NCI-H460 (cell line): ENCODE measurements at regions not wholly inside any gene's neighbourhood (a gene's known extent, or its start where the extent isn't known, plus 50 kb on each side); places are given as distances from the start of the nearest gene placed in this dataset.
"Not testable (repeated sequence)": the region's sequence is repeated elsewhere in the genome, so short reads cannot be mapped to it uniquely, and the experiment has no call there.

Experiments used
- DNase-seq: peaks from one replicate; pipeline ENCODE4 v3.0.0-alpha.2; 2016; ENCODE audit warnings: low read depth; ENCODE audit errors: extremely low read depth

DNA sequence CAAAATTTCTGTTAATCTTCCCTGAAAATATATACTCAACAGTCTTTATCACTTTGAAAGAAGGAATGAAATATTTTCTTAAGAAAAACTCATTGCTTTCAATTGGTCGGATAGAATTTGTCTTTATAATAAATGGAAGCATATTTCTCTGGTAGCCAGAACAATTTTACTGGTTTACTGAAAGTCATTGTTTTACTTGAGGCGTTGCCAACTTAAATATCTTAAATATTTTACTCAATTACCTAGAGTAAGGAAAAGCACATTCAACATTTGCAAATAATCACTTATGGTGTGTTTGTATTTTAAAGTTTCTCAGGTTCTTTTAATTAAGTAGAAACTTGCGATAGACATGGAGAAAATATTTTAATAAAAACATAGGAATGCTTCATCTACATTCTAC is 1181.7 kb downstream of the EFNA5 start:
- DNase-seq, result no peak

DNA sequence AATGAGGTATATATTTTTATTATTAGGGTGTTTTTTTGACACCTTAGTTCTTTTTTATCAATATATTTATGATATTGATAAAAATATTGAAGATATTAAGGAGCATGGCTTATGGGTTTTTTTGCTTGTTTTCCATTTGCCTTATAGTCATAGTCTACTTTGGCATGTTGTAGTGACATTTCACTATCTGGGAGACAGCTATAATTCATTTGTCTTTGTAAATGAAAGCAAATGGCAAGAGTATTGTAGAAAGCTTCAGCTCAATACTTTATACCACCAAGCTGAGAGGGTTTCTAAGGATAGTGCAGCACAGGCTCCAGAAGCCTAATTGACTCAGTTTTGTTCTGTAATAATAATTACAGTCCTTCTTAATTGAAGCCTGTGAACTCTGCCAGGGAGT is 1182.3 kb downstream of the EFNA5 start:
- no peak for DNase-seq

DNA sequence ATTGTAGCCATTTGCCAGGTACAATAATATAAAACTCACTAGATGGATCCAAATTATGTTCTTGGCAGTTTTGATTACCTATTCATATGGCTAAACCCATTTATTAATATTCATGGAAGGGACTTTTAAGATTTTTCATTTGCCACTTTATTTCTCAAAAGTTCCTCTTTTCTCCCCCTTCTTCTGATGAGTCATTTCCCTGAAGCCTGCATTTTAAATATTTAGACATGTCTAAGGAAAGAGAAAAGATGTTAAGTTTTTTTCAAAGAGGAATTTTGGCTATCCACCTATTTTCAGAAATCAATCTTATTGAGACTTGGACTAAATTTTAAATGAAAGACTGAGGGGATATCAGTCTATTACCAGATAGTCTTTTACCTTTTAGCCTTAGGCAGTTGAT is 1189.4 kb downstream of the EFNA5 start:
- DNase-seq, result no peak

DNA sequence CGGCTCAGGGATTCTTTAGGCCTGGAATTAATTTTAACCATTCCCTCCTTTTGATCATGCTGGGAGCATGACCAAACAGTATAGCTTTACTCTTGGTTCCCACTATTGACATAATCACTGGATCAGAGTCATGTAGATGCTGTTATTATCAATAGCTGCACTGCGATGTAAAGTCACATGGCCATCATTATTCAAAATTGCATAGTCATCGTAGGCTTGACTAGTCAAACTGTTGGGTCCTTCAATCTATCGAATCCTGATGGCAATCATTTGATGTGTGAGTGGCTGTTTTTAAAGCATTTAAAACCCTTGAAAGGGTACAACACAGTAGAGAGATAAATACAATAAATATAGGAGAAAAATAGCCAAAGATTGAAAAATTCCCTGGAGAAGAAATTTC is 1194.1 kb downstream of the EFNA5 start:
- no peak for DNase-seq

DNA sequence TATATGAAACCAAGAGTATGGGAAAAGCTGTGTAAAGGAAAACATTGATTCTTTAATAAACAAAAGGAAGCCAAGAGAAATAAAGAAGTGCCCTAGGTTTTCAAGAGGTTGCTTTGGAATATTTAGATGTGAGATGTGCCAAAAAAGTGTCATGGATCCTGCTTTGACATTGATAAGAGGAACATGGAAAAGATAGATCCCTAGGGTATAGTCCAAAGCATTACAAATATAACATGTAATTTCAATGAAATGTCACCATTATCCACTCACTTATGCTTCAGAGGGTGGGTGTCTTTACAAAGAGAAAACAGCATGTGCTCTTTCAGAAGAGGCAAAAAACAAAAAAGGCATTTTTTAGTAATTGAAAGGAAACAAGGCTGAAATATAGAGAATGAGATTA is 1196.7 kb downstream of the EFNA5 start:
- no peak for DNase-seq

DNA sequence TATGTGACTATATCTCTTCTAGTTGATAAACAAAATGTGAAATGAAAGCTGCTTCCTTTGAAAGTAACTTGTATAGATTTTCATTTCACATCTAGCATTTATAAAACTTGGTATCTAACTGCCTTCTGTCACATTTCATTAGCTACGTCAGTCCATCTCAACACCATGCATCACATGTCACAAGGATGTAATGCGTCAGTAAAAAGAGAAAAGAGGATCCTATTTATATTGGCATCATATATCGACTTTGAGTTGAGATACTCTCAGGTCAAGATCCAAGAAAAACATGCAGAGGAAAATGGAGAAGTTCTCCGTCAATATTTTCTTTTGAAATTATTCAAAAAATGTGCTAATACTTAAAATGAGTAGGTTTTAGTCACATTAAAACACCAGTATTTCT is 1211.2 kb downstream of the EFNA5 start:
- no peak for DNase-seq

DNA sequence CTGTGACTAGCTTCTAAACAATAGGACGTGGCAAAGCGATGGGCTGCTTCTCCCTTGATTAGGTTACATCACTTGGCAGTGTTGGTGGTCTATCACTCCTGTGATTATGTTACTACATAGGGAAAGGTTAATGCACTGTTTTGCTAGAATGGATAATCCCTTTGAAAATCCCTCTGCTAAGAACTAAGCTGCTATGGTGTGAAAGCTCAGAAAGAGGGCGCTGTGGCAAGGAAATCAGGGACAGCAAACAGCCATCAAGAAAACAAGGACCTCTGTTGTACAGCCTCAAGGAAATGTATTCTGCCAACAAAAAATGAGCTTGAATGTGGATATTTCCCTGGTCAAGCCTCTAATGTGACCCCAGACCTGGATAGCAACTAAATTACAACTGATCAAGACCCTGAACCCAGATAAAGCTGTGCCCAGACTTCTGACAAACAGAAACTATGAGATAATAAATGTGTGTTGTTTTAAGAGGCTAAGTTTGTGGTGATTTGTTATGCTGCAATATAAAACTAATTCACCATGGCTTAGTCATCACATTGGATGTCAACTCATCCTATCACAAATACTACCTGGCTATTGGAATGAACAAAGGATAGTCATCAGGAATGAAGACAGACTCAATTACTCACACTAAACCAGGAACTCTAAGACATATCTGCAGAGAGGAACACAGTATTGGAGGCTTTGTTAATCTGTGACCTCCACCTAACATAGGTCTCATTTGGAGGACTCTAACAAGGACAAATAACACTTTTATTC is 1215.9 kb downstream of the EFNA5 start:
- DNase-seq, result peak; percentile 43

DNA sequence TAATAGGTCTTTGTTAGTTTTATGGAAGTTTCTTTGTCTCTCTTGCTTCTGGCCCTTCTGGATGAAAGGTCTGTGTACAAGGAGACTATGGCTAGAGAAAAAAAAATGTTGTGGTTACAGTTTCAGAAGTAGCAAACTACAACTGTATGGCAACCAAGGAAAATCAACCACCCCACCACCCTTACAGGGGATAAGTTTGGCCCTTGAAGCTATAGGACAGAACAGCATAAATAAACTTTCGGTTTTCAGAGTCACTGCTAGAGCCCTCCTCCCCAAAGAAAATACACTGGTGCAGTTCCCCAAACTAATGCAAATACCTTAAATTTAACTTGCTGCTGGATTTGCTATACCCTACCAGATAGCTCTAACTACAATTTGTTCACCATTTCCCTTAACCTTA is 1216.7 kb downstream of the EFNA5 start:
- DNase-seq, result no peak

DNA sequence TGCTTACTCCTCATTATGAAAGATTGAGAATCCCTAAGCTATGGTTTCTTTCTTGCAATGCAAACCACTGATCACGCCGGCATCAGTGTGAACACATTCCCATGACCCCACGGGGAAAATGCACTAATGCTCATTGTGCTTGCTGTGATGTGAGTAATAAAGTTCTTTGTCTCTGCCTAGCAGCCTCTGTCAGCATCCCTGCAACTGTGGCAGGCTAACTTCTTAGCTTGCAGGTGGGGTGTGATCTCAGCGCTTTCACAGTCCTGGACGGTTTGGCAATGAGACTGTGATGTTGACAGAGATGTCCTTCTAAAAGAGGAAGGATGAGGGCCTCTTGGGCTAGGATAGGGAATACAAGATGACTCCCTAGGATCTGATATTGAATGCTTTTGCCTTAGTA is 1218.7 kb downstream of the EFNA5 start:
- no peak for DNase-seq

DNA sequence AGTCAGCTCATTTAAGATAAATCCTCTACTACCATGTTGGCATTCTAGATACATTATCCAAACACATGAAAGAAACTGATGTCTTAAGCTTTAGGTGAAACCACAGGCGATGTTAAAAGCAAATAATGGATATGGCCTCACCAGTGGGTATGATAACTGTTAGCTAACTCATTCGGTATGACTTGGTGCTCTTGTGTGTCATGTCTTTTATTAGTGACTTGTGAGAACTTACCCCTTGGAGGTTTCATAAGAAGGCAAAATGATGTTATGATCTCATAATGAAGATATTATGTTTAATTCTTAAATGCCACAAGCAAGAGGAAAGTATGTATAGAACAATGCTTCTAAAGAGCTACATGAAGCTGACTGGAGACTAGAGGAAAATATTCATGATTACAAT is 1227.0 kb downstream of the EFNA5 start:
- DNase-seq, result no peak

DNA sequence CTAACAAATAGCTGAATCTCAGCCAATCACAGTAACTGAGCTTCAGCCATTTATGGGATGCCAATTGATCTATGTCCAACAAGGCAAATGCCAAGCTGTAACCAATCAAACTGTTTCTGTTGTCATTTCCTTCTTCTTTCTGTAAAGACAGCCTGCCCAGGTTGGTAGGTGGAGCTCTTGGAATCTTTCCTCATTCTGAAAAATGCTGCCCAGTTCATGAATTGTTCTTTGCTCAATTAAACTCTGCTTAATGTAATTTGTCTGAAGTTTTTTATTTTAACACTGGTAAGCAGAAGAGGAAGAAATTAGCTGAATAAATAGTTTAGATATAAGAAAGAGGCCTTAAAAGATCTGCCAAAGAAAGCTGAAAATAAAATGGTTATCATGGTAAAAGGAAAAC is 1235.6 kb downstream of the EFNA5 start:
- no peak for DNase-seq

DNA sequence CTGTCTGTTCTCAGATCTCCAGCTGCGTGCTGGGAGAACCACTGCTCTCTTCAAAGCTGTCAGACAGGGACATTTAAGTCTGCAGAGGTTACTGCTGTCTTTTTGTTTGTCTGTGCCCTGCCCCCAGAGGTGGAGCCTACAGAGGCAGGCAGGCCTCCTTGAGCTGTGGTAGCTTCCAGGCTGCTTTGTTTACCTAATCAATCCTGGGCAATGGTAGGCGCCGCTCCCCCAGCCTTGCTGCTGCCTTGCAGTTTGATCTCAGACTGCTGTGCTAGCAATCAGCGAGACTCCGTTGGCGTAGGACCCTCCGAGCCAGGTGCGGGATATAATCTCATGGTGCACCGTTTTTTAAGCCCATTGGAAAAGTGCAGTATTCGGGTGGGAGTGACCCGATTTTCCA is 1240.0 kb downstream of the EFNA5 start:
- DNase-seq, result not testable (repeated sequence)

DNA sequence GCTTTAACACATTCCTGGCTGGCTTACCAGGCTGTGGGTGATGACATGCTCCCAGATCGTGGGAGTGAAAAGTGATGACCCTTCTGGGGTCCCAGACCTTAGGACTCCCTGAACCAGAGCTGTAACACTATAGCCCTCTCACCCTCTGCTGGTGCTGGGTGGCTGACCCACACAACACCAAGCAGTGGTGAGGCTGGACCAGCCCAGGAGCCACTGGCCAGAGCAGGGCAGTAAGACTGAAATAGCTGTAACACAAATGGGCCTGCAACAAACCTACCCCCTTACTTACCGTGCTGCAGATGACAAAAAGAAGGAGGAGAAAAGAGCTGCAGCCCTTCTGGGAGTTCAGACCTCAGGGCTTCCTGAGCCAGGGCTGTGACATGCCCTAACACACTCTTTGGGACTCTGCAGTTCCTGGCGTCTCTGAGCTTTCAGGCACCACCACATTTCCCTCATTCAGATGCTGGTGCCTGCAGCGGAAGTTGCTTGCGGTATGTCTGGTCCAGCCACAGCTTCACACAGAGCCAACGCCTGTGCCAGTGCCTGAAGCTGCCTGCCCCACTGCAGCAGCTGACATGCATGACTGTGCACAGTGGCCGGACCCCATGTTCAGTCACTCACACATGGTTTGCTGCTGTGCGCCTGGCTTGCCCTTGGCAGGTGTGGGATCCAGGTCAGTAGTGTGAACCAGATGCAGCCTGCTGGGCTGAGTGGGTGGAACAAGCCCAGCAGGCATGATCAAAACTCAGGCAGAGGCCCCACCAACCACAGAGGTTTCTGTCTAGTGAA is 1247.4 kb downstream of the EFNA5 start:
- no peak for DNase-seq

DNA sequence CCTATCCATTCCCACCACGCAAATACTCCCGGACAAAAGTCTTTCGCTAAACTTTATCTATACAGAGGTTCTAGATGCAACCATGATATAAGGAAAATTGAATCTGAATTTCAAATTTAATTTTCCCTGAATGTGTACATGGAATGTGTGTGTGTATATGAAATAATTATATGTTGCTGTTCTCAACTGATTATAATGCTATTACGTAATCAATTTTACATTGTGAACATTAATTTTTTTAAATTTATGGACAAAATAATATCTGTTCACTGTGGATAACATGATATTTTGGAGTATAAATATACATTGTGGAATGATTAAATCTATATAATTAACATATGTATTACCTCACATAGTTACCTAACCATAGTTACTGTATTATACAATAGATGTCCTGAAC is 1250.6 kb downstream of the EFNA5 start:
- DNase-seq, result no peak

DNA sequence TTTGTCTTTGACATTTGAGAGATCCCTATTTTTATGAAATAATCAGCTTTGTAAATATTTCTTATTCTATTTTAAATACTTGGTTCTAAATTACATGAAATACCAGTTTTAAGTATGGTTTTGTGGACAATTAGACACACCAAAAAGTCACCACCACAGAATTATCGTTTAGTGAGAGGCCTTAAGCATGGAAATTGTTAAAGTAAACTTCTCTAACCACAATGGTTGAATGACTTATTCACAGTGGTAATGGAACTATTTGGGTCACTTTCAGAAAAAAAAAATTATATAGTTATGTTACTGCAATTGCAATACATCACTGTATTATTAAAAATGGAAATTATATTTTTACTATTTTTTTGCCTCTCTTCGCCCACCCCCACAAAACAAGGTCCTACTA is 1252.5 kb downstream of the EFNA5 start:
- no peak for DNase-seq

DNA sequence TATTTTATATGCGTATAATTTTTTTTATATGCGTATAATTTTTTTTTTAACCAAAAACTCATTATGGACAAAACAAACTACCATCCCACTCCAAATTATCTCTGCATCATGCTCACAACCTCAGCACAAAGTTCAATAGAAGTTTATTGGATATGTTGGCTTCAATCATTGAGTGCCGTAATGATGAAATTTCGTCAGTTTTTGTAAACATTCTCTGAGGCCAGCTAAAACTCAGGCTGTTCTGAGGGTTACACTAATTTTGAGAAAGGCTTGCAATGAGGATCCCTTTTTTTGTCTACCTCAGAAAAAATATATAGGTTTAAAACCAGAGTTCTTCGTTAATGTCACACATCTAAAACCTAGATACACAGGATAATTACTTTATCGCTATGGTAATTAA is 1253.2 kb downstream of the EFNA5 start:
- no peak for DNase-seq

DNA sequence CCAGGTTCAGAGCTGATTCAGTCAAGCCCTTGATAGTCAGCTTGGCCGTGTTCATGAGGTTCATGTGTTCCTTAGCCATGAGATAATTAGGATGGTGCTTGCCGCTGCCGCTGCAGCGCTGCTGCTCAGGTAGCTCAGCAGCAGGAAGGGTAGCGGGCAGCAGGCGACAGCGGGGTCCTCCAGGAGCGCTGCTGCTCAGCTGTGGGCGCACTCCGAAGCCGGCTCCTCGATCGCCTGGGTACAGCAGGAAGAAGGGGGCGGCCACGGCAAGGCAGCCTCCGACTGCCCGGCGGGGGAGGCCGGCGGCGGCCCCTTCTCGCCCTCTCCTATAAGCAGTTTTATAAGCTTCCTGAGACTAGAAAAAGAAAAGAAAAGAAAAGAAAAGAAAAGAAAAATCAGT is 1253.6 kb downstream of the EFNA5 start:
- DNase-seq, result no peak

DNA sequence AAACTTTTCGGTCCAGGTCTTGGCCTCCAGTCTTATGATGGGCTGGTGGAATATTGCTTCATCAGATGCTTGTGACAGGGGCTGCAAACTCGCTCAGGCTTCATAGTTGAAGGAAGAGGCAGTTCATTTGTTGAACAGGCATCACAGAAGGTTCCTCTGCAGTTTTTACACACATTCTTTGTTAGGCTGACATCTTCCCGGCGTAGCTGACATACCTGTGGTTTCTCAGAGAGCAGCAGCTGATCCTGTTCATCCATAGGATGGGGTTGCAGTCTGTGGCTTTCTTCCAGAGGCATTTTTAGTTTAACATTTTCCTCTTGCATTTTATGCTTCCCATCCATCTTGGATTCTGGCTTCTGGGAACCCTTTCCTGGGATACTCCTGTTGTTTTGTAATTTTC is 1255.2 kb downstream of the EFNA5 start:
- no peak for DNase-seq

DNA sequence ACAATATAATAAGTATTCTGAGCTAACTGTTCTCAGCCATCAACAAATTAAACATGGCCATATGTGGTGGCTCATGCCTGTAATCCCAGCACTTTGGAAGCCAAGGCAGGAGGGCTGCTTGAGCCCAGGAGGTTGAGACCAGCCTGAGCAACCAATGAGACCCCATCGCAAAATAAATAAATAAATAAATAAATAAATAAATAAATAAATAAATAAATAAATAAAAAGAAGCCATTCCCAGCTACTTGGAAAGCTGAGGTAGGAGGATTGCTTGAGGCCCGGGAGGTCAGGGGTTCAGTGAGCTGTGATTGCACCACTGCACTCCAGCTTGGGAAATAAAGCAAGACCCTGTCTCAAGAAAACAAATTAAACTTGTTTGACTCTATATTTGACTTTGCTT is 1256.4 kb downstream of the EFNA5 start:
- DNase-seq, result no peak

DNA sequence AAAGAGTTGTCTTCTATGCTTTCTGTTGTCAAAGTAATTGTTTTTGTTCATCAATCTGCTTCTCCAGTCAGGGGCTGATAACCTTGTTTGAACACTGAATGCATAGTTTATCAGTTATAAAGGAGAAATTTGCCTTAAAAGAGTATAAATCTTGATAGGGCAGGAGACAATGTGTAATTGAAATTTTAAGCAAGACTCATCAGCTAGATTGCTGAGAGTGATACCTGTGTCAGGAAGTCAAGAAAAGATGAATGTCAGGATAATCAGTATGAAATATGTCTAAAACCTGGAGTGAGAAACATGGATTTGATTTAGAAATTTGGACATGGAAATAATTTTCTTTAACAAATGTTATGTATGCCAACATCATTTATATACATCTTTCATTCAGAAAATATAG is 1258.1 kb downstream of the EFNA5 start:
- DNase-seq, result no peak

DNA sequence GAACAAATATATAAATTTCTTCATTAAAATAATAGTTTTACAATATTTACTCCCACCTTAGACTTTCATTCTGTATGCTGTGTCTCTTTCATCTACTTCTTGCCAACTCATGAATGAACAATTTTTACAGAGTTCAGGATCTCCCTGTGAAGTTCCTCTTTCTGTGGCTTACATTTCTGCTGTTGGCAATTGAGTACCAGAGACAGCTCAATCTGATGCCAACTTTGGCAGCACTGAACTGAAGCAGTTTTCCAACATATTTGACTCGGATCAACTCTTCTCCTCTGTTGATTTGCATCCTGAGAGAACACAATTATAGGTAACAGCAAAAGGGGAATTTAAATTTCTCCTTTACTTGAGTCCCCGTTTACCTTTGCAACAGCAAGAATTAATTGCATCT is 1262.2 kb downstream of the EFNA5 start:
- DNase-seq, result no peak

DNA sequence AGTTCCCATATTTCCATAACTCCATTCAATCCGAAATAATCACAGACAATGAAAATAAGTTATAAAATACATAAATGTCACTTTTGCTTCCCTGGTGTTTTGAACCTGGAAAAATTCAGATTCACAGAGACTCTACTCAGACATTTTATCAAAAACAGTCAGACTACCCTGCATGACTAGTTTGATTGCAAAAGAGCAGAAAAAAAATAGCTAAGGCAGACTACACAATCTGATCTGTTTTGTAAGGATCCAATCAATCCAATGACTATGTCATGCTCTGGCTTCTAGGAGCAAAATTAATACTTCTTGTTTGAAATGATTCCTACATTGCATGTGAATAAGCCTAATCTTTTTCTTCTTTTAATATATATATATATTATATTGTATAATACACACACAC is 1262.6 kb downstream of the EFNA5 start:
- DNase-seq, result no peak
